A549 (cell line): ENCODE measurements at regions not wholly inside any gene's neighbourhood (a gene's known extent, or its start where the extent isn't known, plus 50 kb on each side); places are given as distances from the start of the nearest gene placed in this dataset.

Experiments
- ATAC-seq, 2 experiments: fragments of 200-7000 bp in 1 of 2; fragments of >200 bp in 1 of 2; cut with Nextera tagmentation in 1 of 2; cut with Tn5 transposase in 1 of 2; 3 replicates each; pipeline versions ENCODE4 v1.8.0 to v1.9.1; 2018 to 2020; ENCODE audit warnings: mild to moderate bottlenecking in 1 of 2, moderate library complexity in 1 of 2
- CTCF ChIA-PET: fragments of 300-600 bp; sonication (Branson Sonifier 250); formaldehyde crosslinking; extraction: SDS; loops from one replicate; lab custom pipeline; 2021; ENCODE audit warnings: antibody characterized with exemption, inconsistent platforms; lab: Yijun Ruan, JAX
- POLR2A ChIA-PET: fragments of 350-600 bp; formaldehyde crosslinking; extraction: SDS; loops from one replicate; lab custom pipeline; 2021; ENCODE audit warnings: antibody characterized with exemption, inconsistent platforms; lab: Yijun Ruan, JAX
- DNase-seq, 2 experiments: peaks; one replicate each; pipeline versions ENCODE4 v3.0.0 to v3.0.0-alpha.2; 2011 to 2016; ENCODE audit warnings: low read depth in 1 of 2, low spot score in 1 of 2
- FAIRE-seq: peaks from 2 replicates; lab custom pipeline; 2011; peaks lifted over from hg19 to GRCh38; lab: Jason Lieb, UNC
- H3K27ac ChIP-seq, 2 experiments: fragments of >200 bp; sonication (Bioruptor Twin); formaldehyde crosslinking; 3 replicates each; pipeline ENCODE4 v1.5.1; 2016 to 2017
- H3K4me1 ChIP-seq: fragments of >200 bp; sonication (Bioruptor Twin); formaldehyde crosslinking; 3 replicates; pipeline ENCODE4 v1.6.1; 2016
- H3K4me2 ChIP-seq: fragments of >200 bp; sonication (Bioruptor Twin); formaldehyde crosslinking; 3 replicates; pipeline ENCODE4 v1.6.1; 2016
- H3K4me3 ChIP-seq: fragments of >200 bp; sonication (Bioruptor Twin); formaldehyde crosslinking; 3 replicates; pipeline ENCODE4 v1.5.1; 2016
- H3K9me3 ChIP-seq: fragments of >200 bp; sonication (Bioruptor Twin); formaldehyde crosslinking; 3 replicates; pipeline ENCODE4 v1.6.1; 2016
- CBX2 ChIP-seq: fragments of 200-600 bp; sonication (generic); IDR thresholded peaks from 2 replicates; pipeline ENCODE4 v1.6.1; 2016; ENCODE audit warnings: low read depth, mild to moderate bottlenecking, borderline replicate concordance
- CBX8 ChIP-seq: fragments of 200-600 bp; sonication (generic); IDR thresholded peaks from 2 replicates; pipeline ENCODE4 v1.6.1; 2016
- CHD2 ChIP-seq: fragments of 150-350 bp; IDR thresholded peaks from 2 replicates; pipeline ENCODE4 v1.6.1; 2014; ENCODE audit warnings: low read length; ENCODE audit not compliant: partially characterized antibody
- CHD4 ChIP-seq: fragments of 200-600 bp; sonication (generic); IDR thresholded peaks from 2 replicates; pipeline ENCODE4 v1.6.1; 2016; ENCODE audit warnings: antibody characterized with exemption, mild to moderate bottlenecking, borderline replicate concordance
- EP300 ChIP-seq, 2 experiments: fragments of >200 bp; sonication (Bioruptor Twin); formaldehyde crosslinking; IDR thresholded peaks; 2 replicates in 1 of 2; 3 replicates in 1 of 2; pipeline ENCODE4 v1.6.1; 2016 to 2017
- FOSB ChIP-seq: fragments of 250-450 bp; sonication (Bioruptor Pico); IDR thresholded peaks from 2 replicates; pipeline ENCODE4 v1.5.0; 2020; ENCODE audit warnings: mild to moderate bottlenecking, moderate library complexity
- FOXS1 ChIP-seq: fragments of 250-450 bp; sonication (Bioruptor Pico); IDR thresholded peaks from 2 replicates; pipeline ENCODE4 v1.5.0; 2020; ENCODE audit warnings: mild to moderate bottlenecking, moderate library complexity
- HEYL ChIP-seq: fragments of 250-450 bp; sonication (Bioruptor Pico); IDR thresholded peaks from 2 replicates; pipeline ENCODE4 v1.8.0; 2021; ENCODE audit warnings: mild to moderate bottlenecking, moderate library complexity
- HOXA7 ChIP-seq: fragments of 250-450 bp; sonication (Bioruptor Pico); IDR thresholded peaks from 2 replicates; pipeline ENCODE4 v1.5.0; 2020; ENCODE audit warnings: mild to moderate bottlenecking, moderate library complexity
- JUNB ChIP-seq: fragments of >200 bp; sonication (Bioruptor Twin); formaldehyde crosslinking; IDR thresholded peaks from 2 replicates; pipeline ENCODE4 v1.6.1; 2016
- KDM5A ChIP-seq: fragments of 200-600 bp; sonication (generic); IDR thresholded peaks from 2 replicates; pipeline ENCODE4 v1.6.1; 2016; ENCODE audit warnings: antibody characterized with exemption, mild to moderate bottlenecking
- MAFK ChIP-seq: fragments of 450-650 bp; IDR thresholded peaks from 2 replicates; pipeline ENCODE4 v1.6.1; 2014; ENCODE audit not compliant: partially characterized antibody
- MYC ChIP-seq: IDR thresholded peaks from 2 replicates; pipeline ENCODE4 v1.6.1; 2012; ENCODE audit warnings: mild to moderate bottlenecking, inconsistent platforms, low read length, improper control_type of control experiment, borderline replicate concordance
- NPAS2 ChIP-seq: fragments of 250-450 bp; sonication (Bioruptor Pico); IDR thresholded peaks from 2 replicates; pipeline ENCODE4 v1.8.0; 2022; ENCODE audit warnings: mild to moderate bottlenecking, moderate library complexity, borderline replicate concordance
- NR3C1 ChIP-seq: fragments of >200 bp; sonication (Bioruptor Twin); formaldehyde crosslinking; IDR thresholded peaks from 3 replicates; pipeline ENCODE4 v1.6.1; 2017
- POLR2AphosphoS2 ChIP-seq: conservative IDR thresholded peaks from 2 replicates; pipeline ENCODE4 v1.6.1; 2012; ENCODE audit warnings: low read length, improper control_type of control experiment, inconsistent platforms
- RARB ChIP-seq: fragments of 250-450 bp; sonication (Bioruptor Pico); IDR thresholded peaks from 2 replicates; pipeline ENCODE4 v1.8.0; 2021; ENCODE audit warnings: mild to moderate bottlenecking, moderate library complexity
- RCOR1 ChIP-seq: fragments of 150-350 bp; IDR thresholded peaks from 2 replicates; pipeline ENCODE4 v1.6.1; 2014; ENCODE audit warnings: antibody characterized with exemption, low read length, low read depth
- RFX5 ChIP-seq: fragments of 450-650 bp; IDR thresholded peaks from 2 replicates; pipeline ENCODE4 v1.7.1; 2014; ENCODE audit warnings: antibody characterized with exemption, mild to moderate bottlenecking, moderate library complexity
- ZC3H11A ChIP-seq: fragments of 450-650 bp; IDR thresholded peaks from 2 replicates; pipeline ENCODE4 v1.6.1; 2014; ENCODE audit warnings: antibody characterized with exemption, mild to moderate bottlenecking
- ZNF302 ChIP-seq: fragments of 250-450 bp; sonication (Bioruptor Pico); IDR thresholded peaks from 2 replicates; pipeline ENCODE4 v1.9.0; 2021; ENCODE audit warnings: inconsistent platforms, mild to moderate bottlenecking, moderate library complexity
- WGBS: methylation state at CpG from one replicate; pipeline ENCODE4 v1.1.6; 2017; ENCODE audit errors: missing lambda C conversion rate; 5-methylcytosine and 5-hydroxymethylcytosine counted together
- TF ChIP-seq, protein P1 (sequence below): fragments of 150-350 bp; IDR thresholded peaks from 2 replicates; pipeline ENCODE4 v1.6.1; 2014; ENCODE audit warnings: low read depth, mild to moderate bottlenecking, low read length
- TF ChIP-seq, protein P2 (sequence below): IDR thresholded peaks from 2 replicates; pipeline ENCODE4 v1.6.1; 2012
- TF ChIP-seq, protein P3 (sequence below): fragments of >200 bp; sonication (Bioruptor Twin); formaldehyde crosslinking; IDR thresholded peaks from 2 replicates; pipeline ENCODE4 v1.6.1; 2016

DNA sequence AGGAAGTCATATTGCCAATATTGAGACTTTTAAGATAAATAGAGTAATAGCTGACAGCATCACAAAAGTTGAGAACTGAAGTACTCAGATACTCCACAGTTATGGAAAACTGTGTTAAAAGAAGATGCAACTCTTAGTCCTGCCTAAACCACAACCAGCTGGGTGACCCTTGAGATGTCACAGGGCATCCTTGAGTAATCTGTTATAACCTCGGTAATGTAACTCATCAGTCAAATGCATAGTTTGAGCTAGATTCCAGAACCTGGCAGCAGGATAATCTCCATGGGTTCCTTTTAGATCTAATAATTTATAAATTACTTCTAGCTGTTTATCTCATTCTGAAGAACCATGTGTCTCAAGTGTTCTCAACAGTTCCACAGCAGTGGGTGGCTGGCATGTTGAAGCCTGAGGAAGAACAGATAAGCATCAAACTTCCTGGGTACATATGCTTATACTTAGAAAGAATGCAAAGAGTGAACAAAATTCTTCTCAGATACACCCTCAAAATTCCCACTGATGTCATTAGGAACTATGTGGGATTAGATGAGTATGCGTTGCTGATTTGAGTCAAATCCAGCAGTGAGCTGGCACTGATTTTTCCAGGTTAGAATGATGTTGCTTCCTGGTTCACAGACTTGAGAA is 304.1 kb upstream of the ERBB4 start:
- DNase-seq: no peak
- no peak overlapping the region for H3K4me2 ChIP-seq
- no peaks in the 10 kb centered on the region for H3K4me1 ChIP-seq
- TF ChIP-seq FOXS1 (CRISPR knock-in tag): no peak
- TF ChIP-seq, all 56 proteins: peak for 0
- FAIRE-seq (no peak), ATAC-seq (no peak)
- Histone ChIP-seq H3K4me3 (no peak overlapping the region), H3K27ac (no peak overlapping the region), H3K9me3 (no peaks in the 10 kb centered on the region)
- POLR2A ChIA-PET: no interaction called here
- 55% methylated on average over 2 of the region's 2 CpGs for WGBS
- CTCF ChIA-PET: no interaction called here

DNA sequence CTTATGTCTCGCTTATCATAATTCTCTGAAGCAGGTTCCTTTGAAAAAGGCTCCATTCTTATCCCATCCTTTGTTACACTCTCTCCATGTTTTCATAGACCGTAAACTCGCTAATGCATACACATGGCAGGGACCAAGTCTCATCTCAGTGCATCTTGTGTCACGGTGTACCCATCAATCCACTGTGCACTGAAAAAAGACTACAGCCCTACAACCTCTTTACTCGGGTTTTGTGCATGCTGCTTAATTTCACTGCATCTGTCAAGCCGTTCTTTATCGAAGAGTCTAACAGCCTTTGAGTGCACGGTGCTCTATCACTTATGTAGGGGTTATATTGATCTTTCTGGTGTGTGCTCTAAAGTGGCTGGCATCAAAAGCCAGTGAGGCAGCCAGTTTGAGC is 302.9 kb upstream of the ERBB4 start:
- Histone ChIP-seq H3K4me3 (no peak overlapping the region), H3K9me3 (no peaks in the 10 kb centered on the region), H3K4me2 (no peak overlapping the region), H3K4me1 (no peaks in the 10 kb centered on the region), H3K27ac (no peak overlapping the region)
- no peak for FAIRE-seq
- ChIA-PET POLR2A (no interaction called here), CTCF (no interaction called here)
- TF ChIP-seq ZC3H11A: no peak
- no peak for TF ChIP-seq NR3C1
- TF ChIP-seq MAFK: no peak
- no peak for TF ChIP-seq MYC
- TF ChIP-seq HOXA7 (CRISPR knock-in tag): no peak
- no peak for TF ChIP-seq CBX8
- TF ChIP-seq FOSB: no peak
- no peak for TF ChIP-seq KDM5A
- TF ChIP-seq RFX5: no peak
- DNase-seq: no peak
- WGBS: 35% methylated on average over 8 of the region's 8 CpGs
- ATAC-seq: no peak

DNA sequence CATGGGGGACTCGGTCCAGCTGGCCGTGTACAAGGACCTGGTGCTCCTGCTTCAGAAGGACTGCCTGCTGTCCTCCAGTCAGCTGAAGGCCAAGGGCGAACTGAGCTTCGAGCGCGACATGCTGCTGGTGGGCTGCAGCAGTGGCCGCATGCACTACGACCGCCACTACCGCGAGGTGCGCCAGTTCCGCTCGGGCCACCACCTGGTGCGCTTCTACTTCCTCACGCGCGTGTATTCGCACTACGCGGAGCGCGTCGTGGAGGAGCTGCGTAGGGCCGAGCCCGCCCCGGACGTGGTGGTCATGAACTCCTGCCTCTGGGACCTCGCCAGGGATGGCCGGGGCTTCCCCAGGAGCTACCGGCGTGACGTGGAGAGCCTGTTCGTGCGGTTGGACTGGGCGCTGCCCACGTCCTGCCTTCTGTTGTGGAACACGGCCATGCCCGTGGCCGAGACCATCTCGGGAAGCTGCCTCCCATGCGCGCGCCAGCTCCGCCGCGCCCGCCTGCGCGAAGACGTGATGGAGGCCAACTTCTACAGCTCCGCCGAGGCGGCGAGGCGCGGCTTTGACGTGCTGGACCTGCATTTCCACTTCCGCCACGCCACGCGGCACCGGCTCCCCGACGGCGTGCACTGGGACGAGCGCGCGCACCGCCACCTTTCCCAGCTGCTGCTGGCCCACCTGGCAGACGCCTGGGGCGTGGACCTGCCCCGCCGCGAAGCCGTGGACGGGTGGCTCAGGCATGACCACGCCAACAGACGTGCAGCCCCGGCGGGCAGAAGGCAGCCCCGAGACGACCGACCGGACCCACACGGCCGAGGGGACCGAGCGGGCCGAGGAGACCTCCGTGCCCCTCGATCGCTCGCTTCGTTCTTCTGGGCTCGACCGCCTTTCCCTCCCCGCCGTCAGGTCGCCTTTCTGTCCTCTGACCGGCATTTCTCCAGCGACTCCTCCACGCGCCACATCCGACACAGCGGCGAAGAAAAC is 293.9 kb upstream of the ERBB4 start:
- ATAC-seq (no peak), FAIRE-seq (no peak), DNase-seq (no peak)
- Histone ChIP-seq H3K27ac (no peak overlapping the region), H3K4me3 (no peak overlapping the region), H3K4me2 (no peak overlapping the region), H3K4me1 (no peaks in the 10 kb centered on the region)
- POLR2A ChIA-PET: no interaction called here
- CTCF ChIA-PET: no interaction called here
- WGBS: 80% methylated on average over 96 of the region's 109 CpGs
- TF ChIP-seq ZNF302 (CRISPR knock-in tag): no peak
- TF ChIP-seq, protein P1, sequence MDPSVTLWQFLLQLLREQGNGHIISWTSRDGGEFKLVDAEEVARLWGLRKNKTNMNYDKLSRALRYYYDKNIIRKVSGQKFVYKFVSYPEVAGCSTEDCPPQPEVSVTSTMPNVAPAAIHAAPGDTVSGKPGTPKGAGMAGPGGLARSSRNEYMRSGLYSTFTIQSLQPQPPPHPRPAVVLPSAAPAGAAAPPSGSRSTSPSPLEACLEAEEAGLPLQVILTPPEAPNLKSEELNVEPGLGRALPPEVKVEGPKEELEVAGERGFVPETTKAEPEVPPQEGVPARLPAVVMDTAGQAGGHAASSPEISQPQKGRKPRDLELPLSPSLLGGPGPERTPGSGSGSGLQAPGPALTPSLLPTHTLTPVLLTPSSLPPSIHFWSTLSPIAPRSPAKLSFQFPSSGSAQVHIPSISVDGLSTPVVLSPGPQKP: no peak
- TF ChIP-seq NPAS2 (CRISPR knock-in tag): no peak
- no peak for TF ChIP-seq RCOR1
- no peak for TF ChIP-seq CHD4
- TF ChIP-seq HEYL: no peak
- no peak for TF ChIP-seq JUNB
- no peak for TF ChIP-seq MYC
- no peak for TF ChIP-seq RARB (CRISPR knock-in tag)
- TF ChIP-seq HOXA7 (CRISPR knock-in tag): no peak
- TF ChIP-seq, protein P2, sequence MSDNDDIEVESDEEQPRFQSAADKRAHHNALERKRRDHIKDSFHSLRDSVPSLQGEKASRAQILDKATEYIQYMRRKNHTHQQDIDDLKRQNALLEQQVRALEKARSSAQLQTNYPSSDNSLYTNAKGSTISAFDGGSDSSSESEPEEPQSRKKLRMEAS: no peak
- no peak for TF ChIP-seq CHD2
- TF ChIP-seq EP300 (IDR thresholded peaks at IDR 0.05): no peak
- TF ChIP-seq, protein P3, sequence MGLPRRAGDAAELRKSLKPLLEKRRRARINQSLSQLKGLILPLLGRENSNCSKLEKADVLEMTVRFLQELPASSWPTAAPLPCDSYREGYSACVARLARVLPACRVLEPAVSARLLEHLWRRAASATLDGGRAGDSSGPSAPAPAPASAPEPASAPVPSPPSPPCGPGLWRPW: no peak
- no peak for TF ChIP-seq POLR2AphosphoS2
- no peak for TF ChIP-seq CBX2
- TF ChIP-seq, all 56 proteins: peak for 0
- H3K9me3 ChIP-seq: no peaks in the 10 kb centered on the region; the same call in 2 of the 3 replicates
